H9 (cell line): ENCODE measurements at regions not wholly inside any gene's neighbourhood (a gene's known extent, or its start where the extent isn't known, plus 50 kb on each side); places are given as distances from the start of the nearest gene placed in this dataset.

ENCODE experiments used
- DNase-seq: peaks from one replicate; pipeline ENCODE4 v3.0.0-alpha.2; 2017
- H2AFZ ChIP-seq: one replicate; pipeline ENCODE4 v1.6.1; 2013; ENCODE audit warnings: mild to moderate bottlenecking, low read length, control low read depth, moderate library complexity
- H2AK5ac ChIP-seq: 2 replicates; pipeline ENCODE4 v1.6.1; 2013; ENCODE audit warnings: low read length, control low read depth, mixed read lengths; ENCODE audit not compliant: insufficient read length
- H2BK120ac ChIP-seq: one replicate; pipeline ENCODE4 v1.6.1; 2013; ENCODE audit warnings: low read depth, mild to moderate bottlenecking, low read length, control low read depth, inconsistent platforms; ENCODE audit not compliant: poor library complexity, severe bottlenecking
- H2BK12ac ChIP-seq: 2 replicates; pipeline ENCODE4 v1.6.1; 2013; ENCODE audit warnings: low read length, control low read depth, mixed read lengths, low read depth; ENCODE audit not compliant: insufficient read length
- H2BK15ac ChIP-seq: 2 replicates; pipeline ENCODE4 v1.6.1; 2013; ENCODE audit warnings: low read depth, low read length, control low read depth
- H2BK20ac ChIP-seq: one replicate; pipeline ENCODE4 v1.6.1; 2013; ENCODE audit warnings: low read depth, mild to moderate bottlenecking, low read length, control low read depth, inconsistent platforms; ENCODE audit not compliant: poor library complexity, severe bottlenecking
- H2BK5ac ChIP-seq: 2 replicates; pipeline ENCODE4 v1.6.1; 2013; ENCODE audit warnings: low read length, control low read depth, mixed read lengths; ENCODE audit not compliant: insufficient read length
- H3K14ac ChIP-seq: 2 replicates; pipeline ENCODE4 v1.6.1; 2013; ENCODE audit warnings: low read length, control low read depth; ENCODE audit not compliant: insufficient read depth
- H3K18ac ChIP-seq: 2 replicates; pipeline ENCODE4 v1.6.1; 2013; ENCODE audit warnings: low read depth, mild to moderate bottlenecking, mixed read lengths, low read length, control low read depth; ENCODE audit not compliant: insufficient read length
- H3K23ac ChIP-seq: 2 replicates; pipeline ENCODE4 v1.6.1; 2013; ENCODE audit warnings: low read length, control low read depth, mixed read lengths, low read depth; ENCODE audit not compliant: insufficient read length
- H3K23me2 ChIP-seq: 2 replicates; pipeline ENCODE4 v1.6.1; 2013; ENCODE audit warnings: low read depth, mild to moderate bottlenecking, mixed read lengths, low read length, control low read depth; ENCODE audit not compliant: insufficient read length, poor library complexity, severe bottlenecking
- H3K27ac ChIP-seq: 2 replicates; pipeline ENCODE4 v1.5.1; 2013; ENCODE audit warnings: low read length, control low read depth, mixed read lengths, low read depth; ENCODE audit not compliant: insufficient read length
- H3K27me3 ChIP-seq: 2 replicates; pipeline ENCODE4 v1.6.1; 2013; ENCODE audit warnings: low read length, control low read depth, inconsistent platforms; ENCODE audit not compliant: insufficient read depth
- H3K4ac ChIP-seq: 2 replicates; pipeline ENCODE4 v1.6.1; 2013; ENCODE audit warnings: low read depth, mild to moderate bottlenecking, control low read depth, inconsistent platforms, low read length, moderate library complexity
- H3K4me1 ChIP-seq: 2 replicates; pipeline ENCODE4 v1.6.1; 2013; ENCODE audit warnings: low read length, control low read depth, inconsistent platforms; ENCODE audit not compliant: insufficient read depth
- H3K4me2 ChIP-seq: 2 replicates; pipeline ENCODE4 v1.6.1; 2013; ENCODE audit warnings: low read length, control low read depth, mixed read lengths; ENCODE audit not compliant: insufficient read length, insufficient read depth
- H3K56ac ChIP-seq: 2 replicates; pipeline ENCODE4 v1.6.1; 2013; ENCODE audit warnings: low read depth, mild to moderate bottlenecking, mixed read lengths, low read length, control low read depth; ENCODE audit not compliant: insufficient read length
- H3K79me1 ChIP-seq: 2 replicates; pipeline ENCODE4 v1.6.1; 2013; ENCODE audit warnings: low read depth, mild to moderate bottlenecking, moderate library complexity, low read length, control low read depth, inconsistent platforms; ENCODE audit not compliant: insufficient read depth, poor library complexity, severe bottlenecking
- H3K79me2 ChIP-seq: 2 replicates; pipeline ENCODE4 v1.6.1; 2013; ENCODE audit warnings: low read length, control low read depth, inconsistent platforms; ENCODE audit not compliant: insufficient read depth
- H3K9ac ChIP-seq: 2 replicates; pipeline ENCODE4 v1.6.1; 2013; ENCODE audit warnings: low read length, control low read depth, mixed read lengths; ENCODE audit not compliant: insufficient read length; ENCODE audit errors: extremely low read depth
- H3K9me3 ChIP-seq: one replicate; pipeline ENCODE4 v1.6.1; 2013; ENCODE audit warnings: low read depth, low read length, inconsistent platforms; ENCODE audit not compliant: control insufficient read depth
- H3T11ph ChIP-seq: one replicate; pipeline ENCODE4 v1.6.1; 2013; ENCODE audit warnings: mild to moderate bottlenecking, low read length, control low read depth, inconsistent platforms
- H4K20me1 ChIP-seq: one replicate; pipeline ENCODE4 v1.6.1; 2013; ENCODE audit not compliant: control insufficient read depth, insufficient read length, insufficient read depth
- H4K5ac ChIP-seq: 2 replicates; pipeline ENCODE4 v1.6.1; 2013; ENCODE audit warnings: low read depth, mild to moderate bottlenecking, mixed read lengths, low read length, control low read depth; ENCODE audit not compliant: insufficient read length
- H4K8ac ChIP-seq: replicated peaks from 2 replicates; pipeline ENCODE4 v1.6.1; 2013; ENCODE audit warnings: low read length, control low read depth, mixed read lengths, low read depth; ENCODE audit not compliant: insufficient read length
- H4K91ac ChIP-seq: 2 replicates; pipeline ENCODE4 v1.6.1; 2013; ENCODE audit warnings: low read depth, mild to moderate bottlenecking, moderate library complexity, mixed read lengths, low read length, control low read depth; ENCODE audit not compliant: insufficient read length
- H3K27ac Mint-ChIP-seq, 3 experiments: 2 replicates in 2 of 3; 3 replicates in 1 of 3; pipeline ENCODE4 v1.8.0; 2020 to 2021; ENCODE audit warnings: mixed read lengths in 3 of 3, mild to moderate bottlenecking in 1 of 3, moderate library complexity in 1 of 3
- H3K27me3 Mint-ChIP-seq: 2 replicates; pipeline ENCODE4 v1.8.0; 2021; ENCODE audit warnings: low read depth, mild to moderate bottlenecking, moderate library complexity, mixed read lengths
- H3K36me3 Mint-ChIP-seq, 3 experiments: 2 replicates in 2 of 3; 3 replicates in 1 of 3; pipeline ENCODE4 v1.8.0; 2020 to 2021; ENCODE audit warnings: low read depth in 3 of 3, mixed read lengths in 3 of 3; ENCODE audit not compliant: insufficient read depth in 1 of 3
- H3K4me1 Mint-ChIP-seq, 2 experiments: 2 replicates each; pipeline ENCODE4 v1.8.0; 2020; ENCODE audit warnings: mixed read lengths in 2 of 2
- H3K4me3 Mint-ChIP-seq, 2 experiments: 2 replicates in 1 of 2; 3 replicates in 1 of 2; pipeline ENCODE4 v1.8.0; 2020 to 2021; ENCODE audit warnings: mild to moderate bottlenecking in 2 of 2, mixed read lengths in 2 of 2, moderate library complexity in 1 of 2
- H3K9me3 Mint-ChIP-seq, 2 experiments: 2 replicates in 1 of 2; 3 replicates in 1 of 2; pipeline ENCODE4 v1.8.0; 2020; ENCODE audit warnings: mild to moderate bottlenecking in 2 of 2, mixed read lengths in 2 of 2, moderate library complexity in 1 of 2
- WGBS: extraction: QIAGEN DNeasy Blood & Tissue Kit; methylation state at CpG from one replicate; pipeline ENCODE4 v1.1.7; 2013; ENCODE audit warnings: missing lambda C conversion rate, low lambda C conversion rate, mixed read lengths; ENCODE audit not compliant: insufficient read length; ENCODE audit errors: extremely low coverage; 5-methylcytosine and 5-hydroxymethylcytosine counted together
- TF ChIP-seq, protein P1 (sequence below): fragments of 200-600 bp; sonication (generic); conservative IDR thresholded peaks from 3 replicates; pipeline ENCODE4 v1.8.0; 2021; ENCODE audit warnings: antibody characterized with exemption, mild to moderate bottlenecking

DNA sequence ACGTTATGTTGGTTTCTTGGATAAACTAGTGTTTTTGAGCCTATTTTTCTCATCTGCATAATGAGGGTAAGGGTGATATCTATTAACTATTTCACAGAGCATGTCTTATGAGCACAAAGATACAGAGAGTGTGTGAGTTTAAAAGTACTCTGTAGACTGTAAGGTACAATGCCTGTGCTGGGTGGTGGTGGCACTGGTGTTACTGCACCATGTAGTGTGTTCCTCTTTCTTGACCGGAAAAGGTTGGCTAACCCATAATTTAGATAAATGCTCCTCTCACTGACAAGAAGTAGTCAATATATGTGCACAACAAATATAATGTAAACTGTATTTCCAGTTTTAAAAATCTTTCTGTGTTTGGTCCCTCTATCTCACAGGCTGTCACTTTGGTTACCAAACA is 116.2 kb upstream of the MMS22L start:
- TF ChIP-seq, protein P1, sequence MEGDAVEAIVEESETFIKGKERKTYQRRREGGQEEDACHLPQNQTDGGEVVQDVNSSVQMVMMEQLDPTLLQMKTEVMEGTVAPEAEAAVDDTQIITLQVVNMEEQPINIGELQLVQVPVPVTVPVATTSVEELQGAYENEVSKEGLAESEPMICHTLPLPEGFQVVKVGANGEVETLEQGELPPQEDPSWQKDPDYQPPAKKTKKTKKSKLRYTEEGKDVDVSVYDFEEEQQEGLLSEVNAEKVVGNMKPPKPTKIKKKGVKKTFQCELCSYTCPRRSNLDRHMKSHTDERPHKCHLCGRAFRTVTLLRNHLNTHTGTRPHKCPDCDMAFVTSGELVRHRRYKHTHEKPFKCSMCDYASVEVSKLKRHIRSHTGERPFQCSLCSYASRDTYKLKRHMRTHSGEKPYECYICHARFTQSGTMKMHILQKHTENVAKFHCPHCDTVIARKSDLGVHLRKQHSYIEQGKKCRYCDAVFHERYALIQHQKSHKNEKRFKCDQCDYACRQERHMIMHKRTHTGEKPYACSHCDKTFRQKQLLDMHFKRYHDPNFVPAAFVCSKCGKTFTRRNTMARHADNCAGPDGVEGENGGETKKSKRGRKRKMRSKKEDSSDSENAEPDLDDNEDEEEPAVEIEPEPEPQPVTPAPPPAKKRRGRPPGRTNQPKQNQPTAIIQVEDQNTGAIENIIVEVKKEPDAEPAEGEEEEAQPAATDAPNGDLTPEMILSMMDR, result no peak
- Histone ChIP-seq H3K56ac (no peak overlapping the region), H2AK5ac (no peak overlapping the region), H4K5ac (no peak overlapping the region), H4K91ac (no peak overlapping the region), H3K4me1 (no peaks in the 10 kb centered on the region), H3K23ac (no peak overlapping the region), H2AFZ (no peak overlapping the region), H3T11ph (no peak overlapping the region), H2BK5ac (no peak overlapping the region), H2BK120ac (no peak overlapping the region), H3K14ac (no peak overlapping the region), H4K8ac (no peak overlapping the region), H3K27me3 (no peaks in the 10 kb centered on the region), H3K9ac (no peak overlapping the region), H3K79me2 (no peaks in the 10 kb centered on the region), H2BK20ac (no peak overlapping the region), H3K4ac (no peak overlapping the region), H2BK15ac (no peak overlapping the region), H4K20me1 (no peaks in the 10 kb centered on the region), H3K9me3 (no peaks in the 10 kb centered on the region), H3K18ac (no peak overlapping the region), H3K79me1 (no peaks in the 10 kb centered on the region), H3K23me2 (no peaks in the 10 kb centered on the region), H3K27ac (no peak overlapping the region), H2BK12ac (no peak overlapping the region), H3K4me2 (no peak overlapping the region)
- no peaks in the 10 kb centered on the region for H3K9me3 Mint-ChIP-seq
- no peaks in the 10 kb centered on the region for H3K4me1 Mint-ChIP-seq
- no peak for DNase-seq
- H3K36me3 Mint-ChIP-seq, result no peaks in the 10 kb centered on the region
- no peaks in the 10 kb centered on the region for H3K27me3 Mint-ChIP-seq
- H3K4me3 Mint-ChIP-seq, result no peak overlapping the region
- H3K27ac Mint-ChIP-seq, result no peak overlapping the region
- WGBS, result no CpG with 5 or more reads among the region's 2 CpGs
